Stomach smooth muscle (tissue), 2 donors: ENCODE measurements at regions not wholly inside any gene's neighbourhood (a gene's known extent, or its start where the extent isn't known, plus 50 kb on each side); places are given as distances from the start of the nearest gene placed in this dataset.

Source experiments
- H3K27ac ChIP-seq: one replicate; pipeline ENCODE4 v1.7.0; 2013; ENCODE audit warnings: mild to moderate bottlenecking, low read length, inconsistent platforms
- H3K27me3 ChIP-seq, 2 donors: one replicate each; pipeline ENCODE4 v1.7.0; 2013; ENCODE audit warnings: low read length in 2 of 2; ENCODE audit not compliant: insufficient read depth in 2 of 2, control insufficient read depth in 1 of 2
- H3K36me3 ChIP-seq, 2 donors: one replicate each; pipeline ENCODE4 v1.7.0; 2013; ENCODE audit warnings: low read length in 2 of 2; ENCODE audit not compliant: control insufficient read depth in 2 of 2, insufficient read depth in 2 of 2
- H3K4me1 ChIP-seq: one replicate; pipeline ENCODE4 v1.7.0; 2013; ENCODE audit warnings: low read length; ENCODE audit not compliant: control insufficient read depth, insufficient read depth
- H3K4me3 ChIP-seq, 2 donors: one replicate each; pipeline ENCODE4 v1.7.0; 2013; ENCODE audit warnings: low read length in 2 of 2
- H3K9ac ChIP-seq, 2 donors: one replicate each; pipeline ENCODE4 v1.7.0; 2013; ENCODE audit warnings: low read length in 2 of 2, mild to moderate bottlenecking in 1 of 2
- H3K9me3 ChIP-seq, 2 donors: one replicate each; pipeline ENCODE4 v1.7.0; 2013; ENCODE audit warnings: low read length in 2 of 2; ENCODE audit not compliant: control insufficient read depth in 2 of 2
- donor health status: healthy.
- donor health status: Pancreatic carcinoma.

DNA sequence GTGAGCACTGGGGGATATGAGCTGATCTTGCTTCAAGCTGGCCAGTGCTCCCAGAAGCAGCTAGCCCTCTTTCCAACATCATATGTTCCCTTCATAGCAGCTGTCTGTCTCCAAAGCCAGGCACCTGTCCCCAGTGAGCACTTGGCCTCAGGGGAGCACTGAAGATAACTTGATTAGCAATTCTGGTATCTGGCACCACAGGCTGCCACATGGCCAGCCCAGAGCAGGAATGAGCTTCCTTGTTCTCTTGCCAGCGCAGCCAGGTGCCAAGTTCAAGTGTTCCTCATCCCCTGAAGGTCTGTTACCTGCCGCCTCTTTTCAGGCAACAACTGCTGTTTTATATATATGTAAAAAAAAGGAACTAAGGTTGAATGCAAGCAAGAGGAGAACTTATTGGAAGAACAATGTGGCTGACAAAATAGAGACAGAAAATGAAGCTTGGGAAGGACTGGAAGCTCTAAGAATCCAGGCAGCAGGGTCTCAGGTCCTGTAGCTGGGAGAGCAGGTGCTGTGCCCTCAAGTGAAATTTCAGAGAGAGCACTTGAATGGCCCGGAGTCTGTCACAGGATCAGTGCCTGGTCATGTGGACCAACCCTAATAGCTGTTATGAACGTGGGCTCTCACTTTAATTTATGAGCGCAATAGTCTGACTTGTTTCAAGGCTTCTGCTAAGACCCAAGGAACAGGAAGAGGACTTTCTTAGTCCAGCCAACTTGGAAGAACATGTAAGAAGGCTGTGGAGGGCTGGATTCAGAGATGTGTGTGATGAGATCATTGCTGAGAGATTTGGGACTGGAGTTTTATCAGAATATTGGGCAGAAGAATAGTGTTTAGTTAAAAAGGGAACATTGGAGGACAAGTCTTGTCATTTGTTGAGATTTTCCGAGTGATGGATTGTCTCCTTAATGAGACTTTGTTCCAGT lies 267.2 kb downstream of the GLRX3 start:
- H3K27me3 ChIP-seq = no peaks in the 10 kb centered on the region

DNA sequence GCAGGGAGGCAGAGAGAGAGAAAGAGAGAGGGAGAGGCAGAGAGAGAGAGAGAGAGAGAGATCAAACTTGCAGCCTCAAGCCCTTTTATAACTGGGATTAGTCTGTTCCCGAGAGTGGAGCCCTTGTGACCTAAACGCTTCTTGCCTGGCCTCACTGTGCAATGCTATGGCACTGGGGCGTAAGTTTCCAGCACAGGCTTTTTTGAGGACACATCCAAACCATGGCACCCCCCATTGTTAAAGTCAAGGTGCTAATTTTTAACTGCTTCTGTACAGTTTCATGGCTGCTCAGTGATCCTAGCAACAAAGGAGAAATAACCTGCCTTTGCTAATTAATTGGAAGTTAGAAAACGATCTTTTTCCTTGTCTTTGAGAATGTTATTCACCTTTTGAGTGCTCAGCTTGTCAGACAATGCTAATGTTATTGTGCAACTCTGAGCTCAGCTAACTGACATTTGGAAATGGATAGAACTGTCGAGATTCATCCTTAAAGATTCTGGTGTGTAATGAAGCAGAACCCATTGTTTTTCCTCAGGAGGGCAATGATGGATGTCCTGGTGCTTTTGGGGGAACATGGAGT lies 268.4 kb downstream of the GLRX3 start:
- Histone ChIP-seq H3K27me3 (no peaks in the 10 kb centered on the region), H3K36me3 (no peaks in the 10 kb centered on the region), H3K27ac (no peak overlapping the region), H3K9me3 (peaks cover 0 to 5% of the 10 kb centered on the region in 2 donors), H3K4me3 (no peak overlapping the region), H3K9ac (no peak overlapping the region), H3K4me1 (no peaks in the 10 kb centered on the region)

More for the DNA sequence above, 267.2 kb downstream of the GLRX3 start:
- Histone ChIP-seq H3K4me1 (no peaks in the 10 kb centered on the region), H3K9ac (no peak overlapping the region), H3K9me3 (peaks cover 0 to 5% of the 10 kb centered on the region in 2 donors), H3K27ac (no peak overlapping the region), H3K4me3 (no peak overlapping the region), H3K36me3 (no peaks in the 10 kb centered on the region)

DNA sequence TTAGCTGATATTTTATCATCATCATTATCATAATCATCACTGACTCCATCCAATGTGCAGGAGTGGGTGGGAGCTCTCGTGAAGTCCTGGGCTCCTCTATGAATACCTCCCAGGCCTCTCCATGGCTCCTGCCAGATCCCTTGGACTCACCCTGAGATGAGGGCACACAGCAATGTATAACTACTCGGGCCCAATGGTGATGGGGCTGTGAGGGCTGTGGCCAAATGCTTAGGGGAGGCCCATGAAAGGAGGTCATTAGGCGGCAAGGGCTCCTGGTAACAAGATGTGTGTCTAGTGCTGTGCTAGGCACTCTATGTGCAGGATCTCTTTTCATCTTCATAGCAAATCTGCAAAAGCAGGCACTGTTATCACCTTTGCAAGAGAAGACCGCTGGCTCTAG lies 270.9 kb downstream of the GLRX3 start:
- no peak overlapping the region for H3K4me3 ChIP-seq
- no peaks in the 10 kb centered on the region for H3K4me1 ChIP-seq
- H3K36me3 ChIP-seq = no peaks in the 10 kb centered on the region
- H3K9ac ChIP-seq = no peak overlapping the region
- no peak overlapping the region for H3K27ac ChIP-seq
- H3K9me3 ChIP-seq = peaks cover 0 to 5% of the 10 kb centered on the region in 2 donors
- no peaks in the 10 kb centered on the region for H3K27me3 ChIP-seq

DNA sequence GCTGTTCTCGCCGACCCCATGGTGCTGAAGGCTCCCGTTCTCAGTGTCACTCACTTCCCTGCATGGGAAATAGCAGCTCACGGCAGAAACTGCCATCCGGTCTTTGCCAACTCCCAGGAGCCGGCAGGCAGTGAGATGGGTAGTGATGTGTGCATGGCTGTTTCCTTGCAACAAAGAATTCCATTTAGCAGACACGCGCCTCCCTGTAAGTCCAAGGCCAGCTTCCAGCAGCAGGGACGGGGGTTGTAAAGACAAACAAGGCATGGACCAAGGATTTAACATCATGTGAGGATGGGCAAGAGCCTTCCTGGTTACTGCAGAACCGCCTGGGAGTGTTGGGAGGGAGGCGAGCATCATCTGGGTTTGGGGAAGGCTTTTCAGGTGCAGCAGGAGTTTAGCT lies 273.1 kb downstream of the GLRX3 start:
- Histone ChIP-seq H3K4me3 (no peak overlapping the region), H3K27me3 (no peaks in the 10 kb centered on the region), H3K4me1 (no peaks in the 10 kb centered on the region), H3K36me3 (no peaks in the 10 kb centered on the region), H3K9ac (no peak overlapping the region), H3K9me3 (peaks cover 0 to 5% of the 10 kb centered on the region in 2 donors), H3K27ac (no peak overlapping the region)

DNA sequence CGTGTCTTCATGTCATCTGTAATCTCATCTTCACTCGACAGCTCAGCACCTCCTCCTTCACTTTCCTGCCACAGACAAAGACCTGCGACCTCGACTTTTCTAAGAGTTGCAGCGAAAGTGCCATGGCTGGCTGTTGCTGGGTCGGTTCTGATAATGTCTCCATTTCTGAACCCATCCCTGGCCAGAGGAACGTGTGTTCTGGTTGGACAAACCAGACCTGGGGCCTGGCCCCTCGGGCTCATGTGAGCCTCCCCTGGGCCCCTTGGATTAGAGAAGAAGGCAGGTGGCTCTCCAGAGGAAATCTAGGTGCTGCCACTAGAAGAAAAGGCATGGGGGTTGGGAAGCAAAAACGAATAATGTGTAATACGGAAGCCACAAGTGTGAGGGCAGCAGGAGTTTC lies 273.7 kb downstream of the GLRX3 start:
- Histone ChIP-seq H3K27me3 (no peaks in the 10 kb centered on the region), H3K36me3 (no peaks in the 10 kb centered on the region), H3K9me3 (peaks cover 0 to 5% of the 10 kb centered on the region in 2 donors), H3K4me1 (no peaks in the 10 kb centered on the region), H3K9ac (no peak overlapping the region), H3K4me3 (no peak overlapping the region), H3K27ac (no peak overlapping the region)

DNA sequence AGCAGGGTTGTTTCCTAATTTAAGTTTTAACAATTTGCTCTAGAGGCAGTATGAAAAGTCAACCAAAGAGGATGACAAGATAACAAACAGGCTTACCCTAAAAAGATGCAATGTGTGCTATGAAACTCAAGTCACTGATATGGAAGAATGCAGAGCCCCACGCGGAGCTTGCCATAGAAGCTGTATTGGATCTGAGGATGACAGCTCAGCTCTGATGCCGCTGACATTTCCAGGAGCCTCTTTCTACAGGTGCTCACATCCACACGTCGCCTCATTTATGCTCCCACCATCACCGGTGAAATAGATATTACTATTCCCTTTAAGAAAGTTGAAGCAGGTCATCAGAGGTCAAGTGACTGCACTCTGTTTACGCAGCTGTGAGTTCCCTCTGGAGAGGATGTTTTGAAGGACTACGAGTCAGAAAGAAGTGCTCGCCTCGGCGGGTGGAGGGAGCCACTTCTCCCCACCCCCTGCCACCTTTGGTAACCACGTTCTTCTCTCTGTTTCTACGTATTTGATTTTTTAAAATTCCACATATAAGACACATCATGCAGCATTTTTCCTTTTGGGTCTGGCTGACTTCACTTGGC lies 275.4 kb downstream of the GLRX3 start:
- Histone ChIP-seq H3K27me3 (no peaks in the 10 kb centered on the region), H3K27ac (no peak overlapping the region)

DNA sequence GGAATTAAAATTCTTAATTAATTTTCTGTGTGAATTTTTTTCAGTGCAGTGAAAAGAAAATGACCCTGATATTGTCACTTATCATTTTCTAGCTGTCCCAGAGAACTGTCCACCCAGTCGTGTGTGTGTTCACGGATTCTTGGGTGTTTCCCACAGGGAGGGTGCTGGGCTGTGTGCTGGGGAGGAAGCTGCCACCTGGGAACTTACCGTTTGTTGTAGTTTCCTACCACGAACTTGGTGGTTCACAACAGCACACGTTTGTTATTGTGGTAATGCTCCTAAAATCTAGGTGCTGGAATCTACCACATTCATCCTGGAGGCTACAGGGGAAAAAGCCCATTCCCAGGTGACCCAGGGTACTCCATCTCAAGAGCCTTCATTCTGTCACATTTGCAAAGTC lies 276.1 kb downstream of the GLRX3 start:
- Histone ChIP-seq H3K36me3 (no peaks in the 10 kb centered on the region), H3K9ac (no peak overlapping the region), H3K27me3 (no peaks in the 10 kb centered on the region), H3K27ac (no peak overlapping the region), H3K9me3 (peaks cover 2 to 3% of the 10 kb centered on the region in 2 donors), H3K4me3 (no peak overlapping the region), H3K4me1 (no peaks in the 10 kb centered on the region)

More for the DNA sequence above, 275.4 kb downstream of the GLRX3 start:
- H3K9me3 ChIP-seq = peaks cover 0 to 2% of the 10 kb centered on the region in 2 donors
- no peaks in the 10 kb centered on the region for H3K4me1 ChIP-seq
- H3K4me3 ChIP-seq = no peak overlapping the region
- no peaks in the 10 kb centered on the region for H3K36me3 ChIP-seq
- no peak overlapping the region for H3K9ac ChIP-seq

DNA sequence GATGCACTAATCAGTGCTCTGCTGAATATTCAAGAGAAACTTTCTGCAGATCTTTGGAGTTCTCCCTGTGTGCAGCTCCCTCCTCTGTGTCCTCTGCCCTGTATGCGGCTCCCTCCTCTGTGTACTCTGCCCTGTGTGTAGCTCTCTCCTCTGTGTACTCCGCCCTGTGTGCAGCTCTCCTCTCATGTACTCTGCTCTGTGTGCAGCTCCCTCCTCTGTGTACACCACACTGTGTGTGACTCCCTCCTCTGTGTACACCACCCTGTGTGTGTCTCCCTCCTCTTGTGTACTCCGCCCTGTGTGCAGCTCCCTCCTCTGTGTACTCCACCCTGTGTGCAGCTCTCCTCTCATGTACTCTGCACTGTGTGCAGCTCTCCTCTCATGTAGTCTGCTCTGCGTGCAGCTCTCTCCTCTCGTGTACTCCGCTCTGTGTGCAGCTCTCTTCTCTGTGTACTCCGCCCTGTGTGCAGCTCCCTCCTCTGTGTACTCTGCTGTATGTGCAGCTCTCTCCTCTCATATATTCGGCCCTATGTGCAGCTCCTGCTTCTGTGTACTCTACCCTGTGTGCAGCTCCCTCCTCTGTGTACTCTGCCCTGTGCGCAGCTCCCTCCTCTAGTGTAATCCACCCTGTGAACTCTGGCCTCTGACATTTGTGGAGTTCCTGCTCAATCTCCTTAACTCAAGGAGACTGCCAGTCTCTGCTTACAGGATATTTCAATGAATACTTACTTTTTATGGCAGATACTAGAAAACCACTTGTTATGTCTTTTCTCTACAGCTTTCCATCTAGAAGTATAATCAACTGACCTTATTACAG lies 280.4 kb downstream of the GLRX3 start:
- Histone ChIP-seq H3K4me1 (no peaks in the 10 kb centered on the region), H3K9me3 (peaks cover 0 to 3% of the 10 kb centered on the region in 2 donors), H3K36me3 (no peaks in the 10 kb centered on the region)

DNA sequence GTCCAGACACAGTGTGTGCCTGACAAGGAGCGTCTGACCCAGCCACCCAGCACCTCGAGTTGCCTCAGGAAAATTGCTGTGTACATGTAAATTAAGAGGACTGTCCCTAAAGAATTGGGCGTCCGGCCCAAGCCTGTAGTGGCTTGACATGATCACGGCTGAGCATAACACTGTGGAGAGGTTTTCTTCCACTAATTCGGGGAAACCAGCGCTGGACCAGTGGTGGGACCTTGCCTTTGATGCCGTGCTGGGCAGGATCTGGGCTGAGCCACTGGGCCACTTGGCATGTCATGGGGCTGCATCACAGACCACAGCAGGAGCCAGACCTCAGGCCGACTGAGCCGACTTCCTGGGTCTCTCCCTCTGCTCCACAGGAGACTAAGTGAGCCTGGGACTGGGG lies 282.5 kb downstream of the GLRX3 start:
- H3K27me3 ChIP-seq = peaks cover 2 to 3% of the 10 kb centered on the region in 2 donors
- H3K4me1 ChIP-seq = no peaks in the 10 kb centered on the region
- H3K27ac ChIP-seq = no peak overlapping the region

More for the DNA sequence above, 280.4 kb downstream of the GLRX3 start:
- peaks cover 2 to 3% of the 10 kb centered on the region in 2 donors for H3K27me3 ChIP-seq
- no peak overlapping the region for H3K4me3 ChIP-seq
- H3K9ac ChIP-seq = no peak overlapping the region
- no peak overlapping the region for H3K27ac ChIP-seq

DNA sequence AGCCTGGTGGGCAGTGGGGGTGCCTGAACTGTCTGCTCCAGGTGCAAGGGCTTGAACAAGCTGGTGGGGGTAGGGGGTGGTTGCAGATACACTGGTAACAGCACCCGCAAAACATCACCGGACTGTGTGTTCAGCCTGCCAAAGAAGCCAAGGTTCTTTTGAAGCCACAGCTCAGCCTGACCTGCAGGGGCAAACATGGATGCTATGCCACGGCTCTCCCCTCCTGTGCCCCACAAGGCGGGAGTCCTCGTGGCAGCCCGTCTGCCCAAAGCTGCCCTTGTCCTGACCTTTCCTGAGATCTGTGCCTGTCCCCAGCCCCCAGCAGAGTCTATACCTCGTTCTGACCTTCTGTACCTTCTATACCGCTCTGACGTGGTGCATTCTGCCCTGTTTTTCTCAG lies 285.7 kb downstream of the GLRX3 start:
- no peaks in the 10 kb centered on the region for H3K4me1 ChIP-seq
- H3K27me3 ChIP-seq = peaks cover 2 to 3% of the 10 kb centered on the region in 2 donors
- H3K9ac ChIP-seq = no peak overlapping the region
- peaks cover 0 to 3% of the 10 kb centered on the region in 2 donors for H3K9me3 ChIP-seq
- no peaks in the 10 kb centered on the region for H3K36me3 ChIP-seq
- no peak overlapping the region for H3K27ac ChIP-seq
- H3K4me3 ChIP-seq = no peak overlapping the region

More for the DNA sequence above, 282.5 kb downstream of the GLRX3 start:
- Histone ChIP-seq H3K4me3 (no peak overlapping the region), H3K9ac (no peak overlapping the region), H3K36me3 (no peaks in the 10 kb centered on the region), H3K9me3 (peaks cover 0 to 3% of the 10 kb centered on the region in 2 donors)
